HCT116 (cell line): ENCODE measurements at regions not wholly inside any gene's neighbourhood (a gene's known extent, or its start where the extent isn't known, plus 50 kb on each side); places are given as distances from the start of the nearest gene placed in this dataset.
"Not testable (repeated sequence)": the region's sequence is repeated elsewhere in the genome, so short reads cannot be mapped to it uniquely, and the experiment has no call there.

Experiments used
- CEBPB ChIP-seq: IDR thresholded peaks from 2 replicates; pipeline ENCODE4 v1.6.1; 2012; ENCODE audit warnings: low read depth
- EZH2 ChIP-seq: fragments of 200-600 bp; sonication (generic); IDR thresholded peaks from 2 replicates; pipeline ENCODE4 v1.6.1; 2017; ENCODE audit warnings: antibody characterized with exemption, mixed run types
- EZH2phosphoT487 ChIP-seq: fragments of 200-600 bp; IDR thresholded peaks from 2 replicates; pipeline ENCODE4 v1.6.1; 2018; ENCODE audit warnings: antibody characterized with exemption, borderline replicate concordance
- RAD21 ChIP-seq: IDR thresholded peaks from 2 replicates; pipeline ENCODE4 v1.6.1; 2012; ENCODE audit warnings: low read depth, mild to moderate bottlenecking
- TF ChIP-seq, protein P1 (sequence below): IDR thresholded peaks from 2 replicates; pipeline ENCODE4 v1.6.1; 2011; ENCODE audit warnings: mild to moderate bottlenecking, low read length, moderate library complexity; ENCODE audit not compliant: insufficient replicate concordance; ENCODE audit errors: extremely low read depth

DNA sequence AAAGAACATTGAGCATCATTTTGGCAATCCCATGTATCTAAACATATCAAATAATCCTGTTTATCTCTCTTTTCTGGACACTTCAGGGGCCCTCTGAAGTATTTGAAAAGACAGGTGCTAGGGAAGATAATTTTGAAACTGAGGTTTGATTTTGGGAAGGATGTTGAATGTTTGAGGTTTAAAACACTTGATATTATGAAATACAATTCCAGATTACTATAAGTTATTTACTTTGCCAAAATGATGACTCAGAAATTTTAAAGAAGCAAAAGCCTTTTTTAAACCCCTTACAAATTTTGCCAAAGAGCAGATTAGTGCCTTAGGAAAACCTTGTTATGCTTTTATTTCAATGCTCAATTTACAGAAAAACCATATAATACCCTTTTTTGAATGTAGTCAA lies 99.1 kb upstream of the ARMC3 start:
- TF ChIP-seq RAD21, EZH2, CEBPB, EZH2phosphoT487: not testable (repeated sequence)
- TF ChIP-seq, protein P1, sequence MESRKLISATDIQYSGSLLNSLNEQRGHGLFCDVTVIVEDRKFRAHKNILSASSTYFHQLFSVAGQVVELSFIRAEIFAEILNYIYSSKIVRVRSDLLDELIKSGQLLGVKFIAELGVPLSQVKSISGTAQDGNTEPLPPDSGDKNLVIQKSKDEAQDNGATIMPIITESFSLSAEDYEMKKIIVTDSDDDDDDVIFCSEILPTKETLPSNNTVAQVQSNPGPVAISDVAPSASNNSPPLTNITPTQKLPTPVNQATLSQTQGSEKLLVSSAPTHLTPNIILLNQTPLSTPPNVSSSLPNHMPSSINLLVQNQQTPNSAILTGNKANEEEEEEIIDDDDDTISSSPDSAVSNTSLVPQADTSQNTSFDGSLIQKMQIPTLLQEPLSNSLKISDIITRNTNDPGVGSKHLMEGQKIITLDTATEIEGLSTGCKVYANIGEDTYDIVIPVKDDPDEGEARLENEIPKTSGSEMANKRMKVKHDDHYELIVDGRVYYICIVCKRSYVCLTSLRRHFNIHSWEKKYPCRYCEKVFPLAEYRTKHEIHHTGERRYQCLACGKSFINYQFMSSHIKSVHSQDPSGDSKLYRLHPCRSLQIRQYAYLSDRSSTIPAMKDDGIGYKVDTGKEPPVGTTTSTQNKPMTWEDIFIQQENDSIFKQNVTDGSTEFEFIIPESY: not testable (repeated sequence)
